Body of pancreas (tissue), 4 donors: ENCODE measurements at regions not wholly inside any gene's neighbourhood (a gene's known extent, or its start where the extent isn't known, plus 50 kb on each side); places are given as distances from the start of the nearest gene placed in this dataset.

Source experiments
- POLR2A ChIP-seq, 3 donors: fragments of 450-650 bp; IDR thresholded peaks; one replicate each; pipeline ENCODE4 v1.6.1; 2016; ENCODE audit warnings: antibody characterized with exemption in 3 of 3, mild to moderate bottlenecking in 2 of 3
- TF ChIP-seq, protein P1 (sequence below), 7 experiments: fragments of 450-650 bp in 4 of 7; fragments of 200-600 bp in 3 of 7; sonication (generic) in 3 of 7; IDR thresholded peaks; one replicate each; pipeline ENCODE4 v1.5.1; 2016 to 2019; ENCODE audit warnings: antibody characterized with exemption in 7 of 7

DNA sequence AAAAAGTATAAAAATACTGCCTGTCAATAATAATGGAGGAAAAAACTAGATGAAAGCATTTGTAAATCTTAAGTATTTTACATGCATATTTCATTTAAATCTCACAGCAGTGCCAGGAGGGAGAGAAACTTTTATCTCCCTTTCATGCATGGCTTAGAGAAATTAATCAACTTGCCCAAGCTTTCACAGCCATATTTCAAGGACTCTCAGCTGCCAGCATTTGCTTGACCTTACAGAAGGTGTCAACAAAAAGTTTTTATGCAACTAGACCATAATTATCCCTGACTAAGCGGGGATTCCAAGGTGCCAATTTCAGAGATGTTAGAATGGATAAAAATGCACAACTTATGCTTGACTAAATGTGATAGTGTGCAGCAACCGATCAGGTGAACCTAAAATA is 125.4 kb downstream of the ZFAND4 start:
- TF ChIP-seq, protein P1, sequence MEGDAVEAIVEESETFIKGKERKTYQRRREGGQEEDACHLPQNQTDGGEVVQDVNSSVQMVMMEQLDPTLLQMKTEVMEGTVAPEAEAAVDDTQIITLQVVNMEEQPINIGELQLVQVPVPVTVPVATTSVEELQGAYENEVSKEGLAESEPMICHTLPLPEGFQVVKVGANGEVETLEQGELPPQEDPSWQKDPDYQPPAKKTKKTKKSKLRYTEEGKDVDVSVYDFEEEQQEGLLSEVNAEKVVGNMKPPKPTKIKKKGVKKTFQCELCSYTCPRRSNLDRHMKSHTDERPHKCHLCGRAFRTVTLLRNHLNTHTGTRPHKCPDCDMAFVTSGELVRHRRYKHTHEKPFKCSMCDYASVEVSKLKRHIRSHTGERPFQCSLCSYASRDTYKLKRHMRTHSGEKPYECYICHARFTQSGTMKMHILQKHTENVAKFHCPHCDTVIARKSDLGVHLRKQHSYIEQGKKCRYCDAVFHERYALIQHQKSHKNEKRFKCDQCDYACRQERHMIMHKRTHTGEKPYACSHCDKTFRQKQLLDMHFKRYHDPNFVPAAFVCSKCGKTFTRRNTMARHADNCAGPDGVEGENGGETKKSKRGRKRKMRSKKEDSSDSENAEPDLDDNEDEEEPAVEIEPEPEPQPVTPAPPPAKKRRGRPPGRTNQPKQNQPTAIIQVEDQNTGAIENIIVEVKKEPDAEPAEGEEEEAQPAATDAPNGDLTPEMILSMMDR (IDR thresholded peaks at IDR 0.05), result no peak
- TF ChIP-seq POLR2A (IDR thresholded peaks at IDR 0.05), result no peak
